ENCODE measurements at regions not wholly inside any gene's neighbourhood (a gene's known extent, or its start where the extent isn't known, plus 50 kb on each side); places are given as distances from the start of the nearest gene placed in this dataset.
"Not testable (repeated sequence)": the region's sequence is repeated elsewhere in the genome, so short reads cannot be mapped to it uniquely, and the experiment has no call there.

DNA sequence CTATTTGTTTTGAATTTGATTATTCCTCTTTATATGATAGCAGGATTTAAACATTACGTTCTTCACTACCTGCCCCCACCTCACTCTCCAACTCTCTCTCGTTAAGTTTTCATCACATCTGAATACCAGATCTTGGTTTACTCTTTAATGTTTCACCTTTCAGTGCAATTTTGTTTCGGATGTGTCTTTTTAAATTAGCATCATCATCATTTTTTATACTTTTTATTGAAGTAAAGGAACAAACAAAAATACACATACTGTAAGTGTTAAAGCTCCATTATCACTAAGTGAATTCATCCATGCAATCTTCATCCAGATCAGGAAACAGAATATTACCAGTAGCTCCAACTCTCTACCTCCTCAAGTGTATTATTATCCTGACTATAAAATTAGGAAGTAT, 310.6 kb downstream of the C3orf38 start:
- Histone ChIP-seq H3K9ac (ENCODE audit: low read depth, low read length) (no peak overlapping the region), H3K9me3 (ENCODE audit: control insufficient read depth, insufficient read depth, low read length) (no peaks in the 10 kb centered on the region), H3K4me3 (ENCODE audit: low read depth, low read length) (no peak overlapping the region), H3K27me3 (ENCODE audit: control insufficient read depth, insufficient read depth, low read length) (no peaks in the 10 kb centered on the region), H3K4me1 (ENCODE audit: control insufficient read depth, insufficient read depth, low read length) (no peaks in the 10 kb centered on the region), H3K27ac (ENCODE audit: low read depth, low read length) (no peak overlapping the region), H3K36me3 (ENCODE audit: control insufficient read depth, insufficient read depth, low read length) (no peaks in the 10 kb centered on the region)

DNA sequence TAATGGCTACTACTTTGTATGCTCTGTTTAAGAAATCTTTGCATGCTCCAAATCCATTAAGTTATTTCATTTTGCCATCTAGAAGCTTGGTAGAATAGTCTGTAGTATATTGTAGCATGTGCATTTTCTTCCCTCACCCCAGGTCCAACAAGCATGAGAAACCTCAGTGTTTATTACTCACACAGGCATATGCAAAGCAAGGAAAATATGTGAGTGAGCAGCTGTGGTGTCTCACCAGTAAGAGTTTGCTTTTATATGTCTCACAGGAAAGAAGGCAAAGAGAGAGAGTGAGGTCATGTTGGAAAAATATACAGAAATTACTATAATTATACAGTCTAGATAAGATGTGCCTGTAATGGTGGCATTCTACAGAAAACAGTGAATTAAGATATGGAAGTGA, 312.5 kb downstream of the C3orf38 start:
- Histone ChIP-seq H3K27ac (ENCODE audit: low read depth, low read length) (no peak overlapping the region), H3K9me3 (ENCODE audit: control insufficient read depth, insufficient read depth, low read length) (no peaks in the 10 kb centered on the region), H3K36me3 (ENCODE audit: control insufficient read depth, insufficient read depth, low read length) (no peaks in the 10 kb centered on the region), H3K9ac (ENCODE audit: low read depth, low read length) (no peak overlapping the region), H3K4me1 (ENCODE audit: control insufficient read depth, insufficient read depth, low read length) (no peaks in the 10 kb centered on the region), H3K4me3 (ENCODE audit: low read depth, low read length) (no peak overlapping the region), H3K27me3 (ENCODE audit: control insufficient read depth, insufficient read depth, low read length) (no peaks in the 10 kb centered on the region)

DNA sequence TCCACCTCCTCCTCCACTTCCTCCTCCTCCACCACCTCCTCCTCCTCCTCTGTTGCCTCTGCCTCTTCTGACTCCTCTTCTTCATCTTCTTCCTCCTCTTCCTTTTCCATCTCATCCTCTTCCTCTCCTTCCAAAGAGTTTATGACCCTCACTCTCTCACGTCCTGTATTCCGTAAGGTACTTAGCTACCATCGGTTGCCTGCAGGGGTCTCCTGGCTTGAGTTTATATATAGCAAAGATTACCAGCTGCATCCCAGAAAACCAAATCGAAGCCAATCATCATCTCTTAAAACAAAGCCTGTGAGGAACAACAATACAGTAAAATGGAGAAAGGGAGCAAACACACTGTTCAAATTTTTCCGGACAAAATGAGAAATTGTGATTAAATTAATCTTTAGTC, 317.4 kb downstream of the C3orf38 start:
- H3K9me3 ChIP-seq (ENCODE audit: control insufficient read depth, insufficient read depth, low read length): no peaks in the 10 kb centered on the region
- no peaks in the 10 kb centered on the region for H3K27me3 ChIP-seq (ENCODE audit: control insufficient read depth, insufficient read depth, low read length)
- H3K4me3 ChIP-seq (ENCODE audit: low read depth, low read length): no peak overlapping the region
- no peak overlapping the region for H3K9ac ChIP-seq (ENCODE audit: low read depth, low read length)
- H3K4me1 ChIP-seq (ENCODE audit: control insufficient read depth, insufficient read depth, low read length): no peaks in the 10 kb centered on the region
- no peaks in the 10 kb centered on the region for H3K36me3 ChIP-seq (ENCODE audit: control insufficient read depth, insufficient read depth, low read length)
- H3K27ac ChIP-seq (ENCODE audit: low read depth, low read length): no peak overlapping the region

DNA sequence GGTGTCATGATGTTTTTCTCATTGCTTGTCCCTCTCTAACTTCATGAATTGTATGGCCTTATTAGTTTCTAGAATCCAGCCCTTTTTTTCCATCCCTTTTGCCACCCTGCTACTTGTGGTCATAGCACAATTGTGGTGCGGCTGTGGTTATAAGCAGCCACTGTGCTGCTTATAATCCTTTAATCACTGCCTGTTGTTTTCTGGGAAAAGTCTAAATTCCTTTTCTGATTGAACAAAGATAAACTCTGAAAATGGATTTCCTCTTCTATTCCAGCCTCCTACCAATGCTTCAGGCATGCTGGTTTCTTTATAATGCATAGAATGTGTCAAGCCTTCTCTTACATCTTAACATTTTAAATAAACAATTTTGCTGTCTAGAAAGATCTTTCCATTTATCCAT, 319.5 kb downstream of the C3orf38 start:
- H3K9ac ChIP-seq (ENCODE audit: low read depth, low read length): no peak overlapping the region
- H3K4me1 ChIP-seq (ENCODE audit: control insufficient read depth, insufficient read depth, low read length): no peaks in the 10 kb centered on the region
- H3K27ac ChIP-seq (ENCODE audit: low read depth, low read length): no peak overlapping the region
- peaks cover 1% of the 10 kb centered on the region; the same call in 1 of the 2 replicates for H3K9me3 ChIP-seq (ENCODE audit: control insufficient read depth, insufficient read depth, low read length)
- no peaks in the 10 kb centered on the region for H3K27me3 ChIP-seq (ENCODE audit: control insufficient read depth, insufficient read depth, low read length)
- H3K4me3 ChIP-seq (ENCODE audit: low read depth, low read length): no peak overlapping the region
- no peaks in the 10 kb centered on the region for H3K36me3 ChIP-seq (ENCODE audit: control insufficient read depth, insufficient read depth, low read length)

DNA sequence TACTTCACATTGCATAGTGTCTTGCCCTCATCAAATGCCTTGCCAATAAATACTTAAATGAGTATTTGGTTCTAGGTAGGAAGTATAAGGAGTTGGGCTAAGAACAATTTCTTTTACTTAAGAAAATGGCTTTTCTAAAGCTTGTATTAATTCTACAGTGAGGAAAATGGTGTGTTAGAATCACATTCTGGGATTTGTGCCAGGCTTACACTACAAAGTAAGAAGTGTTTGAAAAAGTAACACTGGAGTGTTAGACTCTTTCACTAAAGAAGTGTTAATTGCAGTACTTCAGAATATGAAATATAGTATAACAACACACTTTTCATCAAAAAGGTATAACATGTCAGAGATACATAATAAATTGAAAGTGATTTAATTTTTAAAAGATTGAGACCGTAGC, 328.7 kb downstream of the C3orf38 start:
- Histone ChIP-seq H3K9ac (ENCODE audit: low read depth, low read length) (no peak overlapping the region), H3K36me3 (ENCODE audit: control insufficient read depth, insufficient read depth, low read length) (no peaks in the 10 kb centered on the region), H3K27me3 (ENCODE audit: control insufficient read depth, insufficient read depth, low read length) (no peaks in the 10 kb centered on the region), H3K9me3 (ENCODE audit: control insufficient read depth, insufficient read depth, low read length) (peaks cover 4% of the 10 kb centered on the region; the same call in 1 of the 2 replicates), H3K4me3 (ENCODE audit: low read depth, low read length) (no peak overlapping the region), H3K4me1 (ENCODE audit: control insufficient read depth, insufficient read depth, low read length) (no peaks in the 10 kb centered on the region), H3K27ac (ENCODE audit: low read depth, low read length) (no peak overlapping the region)

DNA sequence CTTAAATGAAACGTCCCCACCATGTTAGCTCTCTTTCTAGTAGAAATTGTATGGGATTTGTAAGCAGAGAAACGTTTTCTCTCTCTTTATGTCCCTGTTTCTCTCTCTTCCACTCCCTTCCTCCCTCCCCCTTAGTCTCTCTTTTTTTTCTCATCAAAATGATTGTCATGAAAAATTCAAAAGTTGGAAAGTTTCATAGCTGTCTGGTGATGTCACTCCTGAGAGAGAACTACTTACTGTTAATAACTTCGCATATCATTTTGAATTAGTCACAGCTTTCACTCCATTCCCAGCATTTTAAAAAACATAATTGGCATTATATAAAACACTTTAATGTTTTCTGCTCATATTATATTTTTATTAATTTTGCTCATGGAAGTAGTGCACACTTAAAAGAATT, 331.1 kb downstream of the C3orf38 start:
- H3K4me3 ChIP-seq (ENCODE audit: low read depth, low read length): no peak overlapping the region
- no peak overlapping the region for H3K27ac ChIP-seq (ENCODE audit: low read depth, low read length)
- no peaks in the 10 kb centered on the region for H3K27me3 ChIP-seq (ENCODE audit: control insufficient read depth, insufficient read depth, low read length)
- H3K36me3 ChIP-seq (ENCODE audit: control insufficient read depth, insufficient read depth, low read length): no peaks in the 10 kb centered on the region
- H3K9ac ChIP-seq (ENCODE audit: low read depth, low read length): no peak overlapping the region
- H3K4me1 ChIP-seq (ENCODE audit: control insufficient read depth, insufficient read depth, low read length): no peaks in the 10 kb centered on the region
- H3K9me3 ChIP-seq (ENCODE audit: control insufficient read depth, insufficient read depth, low read length): no peaks in the 10 kb centered on the region

DNA sequence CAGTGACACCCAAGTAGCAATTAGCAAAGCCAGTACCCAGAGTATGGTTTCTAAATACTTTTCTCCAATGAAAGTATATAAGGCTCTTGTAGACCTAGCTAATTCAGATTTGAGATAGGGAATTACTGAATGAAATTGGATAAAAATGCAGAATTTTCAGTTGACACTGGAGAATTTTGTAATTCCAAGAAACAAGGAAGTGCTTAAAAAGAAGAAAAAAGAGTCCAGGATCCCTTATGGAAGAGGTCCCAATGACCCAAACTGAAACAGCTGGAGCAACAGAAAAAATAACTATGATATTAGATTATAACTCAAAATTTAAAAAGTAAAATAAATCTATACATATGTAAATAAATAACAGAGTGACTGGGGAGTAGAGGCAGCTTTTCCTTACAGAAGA, 335.2 kb downstream of the C3orf38 start:
- H3K9me3 ChIP-seq (ENCODE audit: control insufficient read depth, insufficient read depth, low read length): no peaks in the 10 kb centered on the region
- H3K27ac ChIP-seq (ENCODE audit: low read depth, low read length): no peak overlapping the region
- H3K9ac ChIP-seq (ENCODE audit: low read depth, low read length): no peak overlapping the region
- H3K4me1 ChIP-seq (ENCODE audit: control insufficient read depth, insufficient read depth, low read length): no peaks in the 10 kb centered on the region
- no peak overlapping the region for H3K4me3 ChIP-seq (ENCODE audit: low read depth, low read length)
- no peaks in the 10 kb centered on the region for H3K27me3 ChIP-seq (ENCODE audit: control insufficient read depth, insufficient read depth, low read length)
- H3K36me3 ChIP-seq (ENCODE audit: control insufficient read depth, insufficient read depth, low read length): no peaks in the 10 kb centered on the region

DNA sequence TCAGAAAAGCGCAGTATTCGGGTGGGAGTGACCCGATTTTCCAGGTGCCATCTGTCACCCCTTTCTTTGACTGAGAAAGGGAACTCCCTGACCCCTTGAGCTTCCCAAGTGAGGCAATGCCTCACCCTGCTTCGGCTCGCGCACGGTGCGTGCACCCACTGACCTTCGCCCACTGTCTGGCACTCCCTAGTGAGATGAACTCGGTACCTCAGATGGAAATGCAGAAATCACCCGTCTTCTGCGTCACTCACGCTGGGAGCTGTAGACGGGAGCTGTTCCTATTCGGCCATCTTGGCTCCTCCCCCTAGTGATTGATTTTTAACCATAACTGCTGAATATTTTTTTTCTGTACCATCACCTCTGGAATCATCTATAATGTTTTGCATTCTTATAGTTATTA, 359.1 kb downstream of the C3orf38 start:
- H3K9me3 ChIP-seq (ENCODE audit: control insufficient read depth, insufficient read depth, low read length); H3K4me1 ChIP-seq (ENCODE audit: control insufficient read depth, insufficient read depth, low read length); H3K4me3 ChIP-seq (ENCODE audit: low read depth, low read length); H3K27ac ChIP-seq (ENCODE audit: low read depth, low read length); H3K36me3 ChIP-seq (ENCODE audit: control insufficient read depth, insufficient read depth, low read length); H3K27me3 ChIP-seq (ENCODE audit: control insufficient read depth, insufficient read depth, low read length); H3K9ac ChIP-seq (ENCODE audit: low read depth, low read length): not testable (repeated sequence)

DNA sequence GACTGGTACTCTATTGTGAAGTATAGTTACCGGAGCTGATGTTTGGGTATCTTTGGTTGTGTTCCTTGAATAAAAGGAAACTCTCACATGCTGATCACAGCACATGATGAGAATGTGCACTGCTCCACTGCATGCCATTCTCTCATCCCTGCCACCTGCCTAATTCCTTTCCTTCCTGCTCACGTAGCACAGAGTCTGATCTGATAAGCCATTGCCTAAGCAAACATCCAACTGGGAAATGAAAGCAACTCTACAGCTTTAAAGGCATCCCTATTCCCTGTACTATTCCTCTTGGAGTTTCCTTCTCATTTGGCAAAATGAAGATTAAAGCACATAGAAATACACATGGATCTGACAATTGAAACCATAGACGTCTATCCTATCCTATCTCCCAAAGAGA, 359.8 kb downstream of the C3orf38 start:
- no peaks in the 10 kb centered on the region for H3K9me3 ChIP-seq (ENCODE audit: control insufficient read depth, insufficient read depth, low read length)
- no peak overlapping the region for H3K4me3 ChIP-seq (ENCODE audit: low read depth, low read length)
- no peak overlapping the region for H3K9ac ChIP-seq (ENCODE audit: low read depth, low read length)
- no peaks in the 10 kb centered on the region for H3K27me3 ChIP-seq (ENCODE audit: control insufficient read depth, insufficient read depth, low read length)
- H3K4me1 ChIP-seq (ENCODE audit: control insufficient read depth, insufficient read depth, low read length): no peaks in the 10 kb centered on the region
- H3K36me3 ChIP-seq (ENCODE audit: control insufficient read depth, insufficient read depth, low read length): no peaks in the 10 kb centered on the region
- no peak overlapping the region for H3K27ac ChIP-seq (ENCODE audit: low read depth, low read length)

DNA sequence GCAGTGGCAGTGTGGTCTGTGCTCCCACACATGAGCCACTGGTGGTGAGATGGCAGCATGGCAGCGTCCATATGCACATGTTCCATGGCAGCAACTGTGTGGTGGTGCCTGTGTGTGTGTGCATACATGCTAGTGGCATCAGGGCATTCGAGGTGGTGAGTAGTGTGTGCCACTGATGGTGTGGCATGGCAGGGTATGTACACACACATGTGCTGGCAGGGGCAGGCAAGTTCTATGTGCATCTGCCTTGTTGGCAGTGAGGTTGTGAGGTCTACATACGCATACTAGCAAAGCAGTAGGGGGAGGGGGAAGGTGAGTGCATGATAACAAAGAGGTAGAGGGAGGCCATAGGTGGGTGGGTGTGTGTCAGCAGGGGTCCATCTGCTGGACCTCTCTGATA, 378.7 kb downstream of the C3orf38 start:
- H3K27me3 ChIP-seq (ENCODE audit: control insufficient read depth, insufficient read depth, low read length): no peaks in the 10 kb centered on the region
- no peaks in the 10 kb centered on the region for H3K4me1 ChIP-seq (ENCODE audit: control insufficient read depth, insufficient read depth, low read length)
- no peak overlapping the region for H3K4me3 ChIP-seq (ENCODE audit: low read depth, low read length)
- H3K9me3 ChIP-seq (ENCODE audit: control insufficient read depth, insufficient read depth, low read length): no peaks in the 10 kb centered on the region
- no peaks in the 10 kb centered on the region for H3K36me3 ChIP-seq (ENCODE audit: control insufficient read depth, insufficient read depth, low read length)
- no peak overlapping the region for H3K27ac ChIP-seq (ENCODE audit: low read depth, low read length)
- H3K9ac ChIP-seq (ENCODE audit: low read depth, low read length): no peak overlapping the region

DNA sequence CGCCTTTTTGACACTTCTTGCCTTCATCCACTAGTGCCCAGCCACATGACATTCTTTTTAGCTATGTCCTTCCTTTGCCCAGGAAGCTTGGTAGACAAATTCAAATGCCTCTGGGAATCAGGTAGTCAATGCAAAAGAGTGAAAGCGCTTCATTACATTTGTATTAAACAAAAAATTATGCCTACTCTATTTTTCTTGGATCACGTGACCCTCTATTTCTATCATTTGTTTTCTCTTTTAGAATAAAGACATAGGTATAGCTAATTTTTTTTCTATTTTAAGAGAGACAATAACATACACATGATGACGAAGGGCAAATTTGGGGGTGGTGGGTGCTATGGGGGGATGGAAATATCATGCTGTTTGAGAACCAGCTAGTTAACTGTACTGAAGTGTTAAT, 384.8 kb downstream of the C3orf38 start:
- H3K27me3 ChIP-seq (ENCODE audit: control insufficient read depth, insufficient read depth, low read length): no peaks in the 10 kb centered on the region
- no peaks in the 10 kb centered on the region for H3K4me1 ChIP-seq (ENCODE audit: control insufficient read depth, insufficient read depth, low read length)
- H3K36me3 ChIP-seq (ENCODE audit: control insufficient read depth, insufficient read depth, low read length): no peaks in the 10 kb centered on the region

DNA sequence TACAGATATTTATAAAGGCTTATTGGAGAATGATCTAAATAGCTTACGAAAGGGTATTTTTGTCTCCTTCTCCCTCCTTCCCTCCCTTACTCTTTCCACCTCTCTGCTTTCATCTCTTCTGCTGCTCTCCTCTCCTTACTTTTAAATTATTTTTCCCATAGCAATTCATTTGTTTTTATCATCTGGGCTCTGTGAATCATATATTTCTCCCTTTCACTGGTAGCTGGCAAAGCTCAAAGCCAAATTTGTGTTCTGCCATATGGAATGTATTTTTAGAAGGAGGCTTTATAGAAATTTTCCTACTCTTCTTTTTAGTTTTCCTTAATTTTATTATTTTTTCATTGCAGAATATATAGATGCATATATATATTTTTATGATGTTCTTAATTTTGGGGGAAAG, 385.8 kb downstream of the C3orf38 start:
- Histone ChIP-seq H3K27ac (ENCODE audit: low read depth, low read length) (no peak overlapping the region), H3K27me3 (ENCODE audit: control insufficient read depth, insufficient read depth, low read length) (no peaks in the 10 kb centered on the region), H3K9me3 (ENCODE audit: control insufficient read depth, insufficient read depth, low read length) (no peaks in the 10 kb centered on the region), H3K36me3 (ENCODE audit: control insufficient read depth, insufficient read depth, low read length) (no peaks in the 10 kb centered on the region), H3K4me3 (ENCODE audit: low read depth, low read length) (no peak overlapping the region), H3K9ac (ENCODE audit: low read depth, low read length) (no peak overlapping the region), H3K4me1 (ENCODE audit: control insufficient read depth, insufficient read depth, low read length) (no peaks in the 10 kb centered on the region)

More for the DNA sequence above, 384.8 kb downstream of the C3orf38 start:
- Histone ChIP-seq H3K9me3 (ENCODE audit: control insufficient read depth, insufficient read depth, low read length) (no peaks in the 10 kb centered on the region), H3K4me3 (ENCODE audit: low read depth, low read length) (no peak overlapping the region), H3K9ac (ENCODE audit: low read depth, low read length) (no peak overlapping the region), H3K27ac (ENCODE audit: low read depth, low read length) (no peak overlapping the region)
